NCI-H2171 treated with DMSO at 0.1 percent for 48 hours (cell line): ENCODE measurements at regions not wholly inside any gene's neighbourhood (a gene's known extent, or its start where the extent isn't known, plus 50 kb on each side); places are given as distances from the start of the nearest gene placed in this dataset.
"Not testable (repeated sequence)": the region's sequence is repeated elsewhere in the genome, so short reads cannot be mapped to it uniquely, and the experiment has no call there.

Experiments used
- DNase-seq: peaks from one replicate; lab custom pipeline; 2025; lab: John Stamatoyannopoulos, UW

- no peak for DNase-seq
Measured at GRCh38 chr3:137116619-137117018, 158.8 kb downstream of the IL20RB start.

GRCh38 chr3:137121704-137122314 lies 164.0 kb downstream of the IL20RB start:
- peak; percentile 53 for DNase-seq

- no peak for DNase-seq
Measured at GRCh38 chr3:137131081-137131480, 173.3 kb downstream of the IL20RB start.

GRCh38 chr3:137134431-137134830 lies 176.6 kb downstream of the IL20RB start:
- DNase-seq, result peak; percentile 76

GRCh38 chr3:137148406-137148805 lies 190.6 kb downstream of the IL20RB start:
- no peak for DNase-seq

- DNase-seq, result peak; percentile 39
Measured at GRCh38 chr3:137148917-137149316, 191.1 kb downstream of the IL20RB start.

GRCh38 chr3:137150825-137151224 lies 193.0 kb downstream of the IL20RB start:
- DNase-seq, result no peak

GRCh38 chr3:137153046-137153445 lies 195.3 kb downstream of the IL20RB start:
- DNase-seq, result not testable (repeated sequence)

- peak; percentile 67 for DNase-seq
Measured at GRCh38 chr3:137163241-137163871, 205.6 kb downstream of the IL20RB start.

- DNase-seq, result no peak
Measured at GRCh38 chr3:137163958-137164357, 206.2 kb downstream of the IL20RB start.

- DNase-seq, result peak; percentile 19
Measured at GRCh38 chr3:137165117-137165806, 207.5 kb downstream of the IL20RB start.

- peak; percentile 24 for DNase-seq
Measured at GRCh38 chr3:137171834-137172603, 214.2 kb downstream of the IL20RB start.

- peak; percentile 95 for DNase-seq
Measured at GRCh38 chr3:137172728-137173127, 214.9 kb downstream of the IL20RB start.

GRCh38 chr3:137174514-137174913 lies 216.7 kb downstream of the IL20RB start:
- no peak for DNase-seq

GRCh38 chr3:137180220-137180619 lies 222.4 kb downstream of the IL20RB start:
- no peak for DNase-seq

GRCh38 chr3:137191133-137191923 lies 233.5 kb downstream of the IL20RB start:
- DNase-seq, result no peak

GRCh38 chr3:137191951-137192350 lies 234.2 kb downstream of the IL20RB start:
- DNase-seq, result no peak

- DNase-seq, result no peak
Measured at GRCh38 chr3:137194301-137194700, 236.5 kb downstream of the IL20RB start.

GRCh38 chr3:137198374-137198773 lies 240.6 kb downstream of the IL20RB start:
- DNase-seq, result not testable (repeated sequence)

GRCh38 chr3:137199678-137200077 lies 241.9 kb downstream of the IL20RB start:
- no peak for DNase-seq

- DNase-seq, result no peak
Measured at GRCh38 chr3:137201066-137201465, 243.3 kb downstream of the IL20RB start.

GRCh38 chr3:137202941-137203340 lies 245.2 kb downstream of the IL20RB start:
- DNase-seq, result no peak
